ENCODE measurements at regions not wholly inside any gene's neighbourhood (a gene's known extent, or its start where the extent isn't known, plus 50 kb on each side); places are given as distances from the start of the nearest gene placed in this dataset.
A peak's percentile ranks its signal among the peaks of the same experiment; 100 is the strongest.

DNA sequence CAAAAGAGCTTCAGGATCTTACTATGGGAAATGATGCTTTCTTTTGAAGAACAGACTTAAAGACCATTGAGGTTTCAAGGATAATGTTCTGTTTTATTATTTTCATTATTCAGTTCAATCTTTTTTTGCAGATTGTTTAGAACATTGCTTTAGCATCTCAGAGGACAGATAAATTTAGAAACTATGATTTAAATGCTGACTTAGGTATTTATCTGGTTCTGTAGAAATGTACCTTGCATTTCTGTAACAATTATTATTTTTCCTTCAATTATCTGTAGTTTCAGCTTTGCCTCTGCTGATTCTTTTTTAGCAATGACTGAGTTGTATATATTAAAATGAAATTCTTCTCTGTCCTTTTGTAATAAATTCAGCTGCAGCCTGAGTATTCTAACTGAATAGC, 205.4 kb upstream of the PCSK2 start:
- no peak for DNase-seq (ENCODE audit: low spot score)
- TF ChIP-seq, protein P1, sequence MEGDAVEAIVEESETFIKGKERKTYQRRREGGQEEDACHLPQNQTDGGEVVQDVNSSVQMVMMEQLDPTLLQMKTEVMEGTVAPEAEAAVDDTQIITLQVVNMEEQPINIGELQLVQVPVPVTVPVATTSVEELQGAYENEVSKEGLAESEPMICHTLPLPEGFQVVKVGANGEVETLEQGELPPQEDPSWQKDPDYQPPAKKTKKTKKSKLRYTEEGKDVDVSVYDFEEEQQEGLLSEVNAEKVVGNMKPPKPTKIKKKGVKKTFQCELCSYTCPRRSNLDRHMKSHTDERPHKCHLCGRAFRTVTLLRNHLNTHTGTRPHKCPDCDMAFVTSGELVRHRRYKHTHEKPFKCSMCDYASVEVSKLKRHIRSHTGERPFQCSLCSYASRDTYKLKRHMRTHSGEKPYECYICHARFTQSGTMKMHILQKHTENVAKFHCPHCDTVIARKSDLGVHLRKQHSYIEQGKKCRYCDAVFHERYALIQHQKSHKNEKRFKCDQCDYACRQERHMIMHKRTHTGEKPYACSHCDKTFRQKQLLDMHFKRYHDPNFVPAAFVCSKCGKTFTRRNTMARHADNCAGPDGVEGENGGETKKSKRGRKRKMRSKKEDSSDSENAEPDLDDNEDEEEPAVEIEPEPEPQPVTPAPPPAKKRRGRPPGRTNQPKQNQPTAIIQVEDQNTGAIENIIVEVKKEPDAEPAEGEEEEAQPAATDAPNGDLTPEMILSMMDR (IDR thresholded peaks at IDR 0.05): no peak
- no peak for ATAC-seq (ENCODE audit: low FRiP score)

DNA sequence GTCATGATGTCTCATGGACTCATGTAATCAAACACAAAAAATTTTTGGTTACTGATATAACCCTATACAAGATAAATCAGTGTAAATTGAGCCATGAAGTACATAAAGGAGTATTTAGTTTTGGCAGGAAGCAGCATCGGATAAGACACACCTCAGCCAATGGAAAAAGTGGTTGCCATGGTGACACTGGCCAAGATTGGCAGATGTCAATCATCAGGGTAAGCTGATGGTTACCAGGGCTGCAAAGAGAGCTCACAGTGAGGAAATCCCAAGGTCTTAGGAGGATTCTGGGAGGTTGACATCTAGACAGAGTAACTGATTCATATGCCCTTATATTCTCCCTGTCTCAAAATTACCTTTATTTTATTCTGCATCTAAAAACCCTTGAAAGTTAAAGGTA, 203.8 kb upstream of the PCSK2 start:
- ATAC-seq (ENCODE audit: low FRiP score) (no peak), DNase-seq (ENCODE audit: low spot score) (no peak)

DNA sequence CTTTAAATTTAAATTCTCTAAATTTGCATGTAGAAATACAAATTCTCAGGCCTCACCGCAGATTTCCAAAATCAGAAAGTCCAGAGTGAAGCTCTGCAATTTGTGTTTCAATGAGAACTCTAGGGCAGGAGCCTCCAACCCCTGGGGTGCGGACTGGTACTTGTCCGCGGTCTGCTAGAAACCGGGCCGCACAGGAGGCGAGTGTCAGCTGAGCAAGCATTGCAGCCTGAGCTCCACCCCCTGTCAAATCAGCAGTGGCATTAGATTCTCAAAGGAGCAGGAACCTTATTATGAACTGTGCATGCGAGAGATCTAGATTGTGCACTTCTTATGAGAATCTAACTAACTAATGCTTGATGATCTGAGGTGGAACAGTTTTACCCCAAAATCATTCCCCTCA, 203.0 kb upstream of the PCSK2 start:
- ATAC-seq (ENCODE audit: low FRiP score) (no peak), DNase-seq (ENCODE audit: low spot score) (no peak)
- TF ChIP-seq, protein P1 (IDR thresholded peaks at IDR 0.05): no peak

More for the DNA sequence above, 203.8 kb upstream of the PCSK2 start:
- TF ChIP-seq, protein P1 (IDR thresholded peaks at IDR 0.05): no peak

DNA sequence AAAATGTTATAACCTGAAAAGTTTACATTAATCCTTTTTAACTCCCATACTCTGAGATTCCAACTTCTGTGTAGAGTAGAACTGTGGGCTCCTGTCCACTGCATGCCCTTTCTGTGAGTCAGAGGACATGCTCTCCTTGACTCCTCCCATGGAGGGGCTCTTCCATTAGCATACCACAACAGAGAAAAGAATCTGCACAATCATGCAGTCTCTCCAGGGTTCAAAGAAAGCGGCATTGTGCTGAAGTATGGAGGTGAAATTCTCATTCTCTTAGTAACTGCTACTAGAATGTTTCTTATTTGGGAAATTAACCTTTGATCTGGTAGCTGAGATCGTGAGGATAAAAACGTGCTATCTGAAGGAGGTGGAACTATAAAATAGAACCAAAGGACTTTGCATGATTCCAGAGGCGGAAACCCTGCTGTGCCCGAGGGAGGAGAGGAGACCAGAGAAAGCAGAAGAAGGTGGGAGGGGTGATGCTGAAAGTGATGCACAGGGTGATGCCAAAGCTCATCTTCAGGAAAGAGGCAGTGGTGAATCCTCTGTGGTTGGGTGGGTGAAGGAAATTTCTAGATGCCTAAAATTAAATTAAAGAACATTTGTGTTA, 202.2 kb upstream of the PCSK2 start:
- peak; percentile 80 for ATAC-seq (ENCODE audit: low FRiP score)
- TF ChIP-seq, protein P1 (IDR thresholded peaks at IDR 0.05): no peak
- DNase-seq (ENCODE audit: low spot score): no peak

DNA sequence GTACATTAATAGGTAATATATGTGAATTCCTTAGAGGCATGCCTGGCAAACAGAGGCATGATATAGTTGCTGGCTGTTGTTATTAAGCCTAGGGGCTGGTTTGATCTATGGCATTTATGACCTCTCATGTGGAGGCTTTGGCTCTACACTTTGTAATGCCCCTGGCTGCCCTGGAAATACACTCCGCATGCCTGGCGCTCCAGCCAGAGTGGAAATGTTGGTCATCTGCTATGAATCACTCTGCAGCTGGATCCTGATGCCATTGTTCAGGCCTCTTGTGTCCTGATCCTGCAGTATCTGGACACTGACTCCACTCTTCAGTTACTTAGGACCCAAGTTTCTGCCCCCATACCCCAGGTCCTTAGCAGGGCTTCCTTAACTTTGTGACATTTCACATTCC, 200.5 kb upstream of the PCSK2 start:
- TF ChIP-seq, protein P1 (IDR thresholded peaks at IDR 0.05): no peak
- DNase-seq (ENCODE audit: low spot score) (no peak), ATAC-seq (ENCODE audit: low FRiP score) (no peak)

DNA sequence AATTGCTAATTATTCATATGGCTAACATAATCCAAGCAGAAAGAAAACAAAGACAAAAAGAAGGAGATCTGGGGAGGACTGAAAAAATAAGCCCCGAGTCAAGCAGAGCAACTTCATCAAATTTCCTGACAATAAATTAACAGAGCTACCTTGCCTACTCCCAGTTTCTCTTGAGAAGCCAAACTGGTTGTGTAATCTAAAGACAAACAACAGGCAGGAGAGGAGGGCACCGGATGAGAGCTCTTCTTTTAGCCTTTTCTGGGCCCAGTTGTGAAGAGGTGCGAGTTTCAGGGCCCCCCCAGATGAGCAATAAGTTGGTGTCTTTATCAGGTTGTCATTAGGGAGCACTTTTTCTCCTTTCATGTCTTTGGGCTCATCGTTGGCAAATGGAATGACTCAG, 197.1 kb upstream of the PCSK2 start:
- TF ChIP-seq, protein P1 (IDR thresholded peaks at IDR 0.05): no peak
- ATAC-seq (ENCODE audit: low FRiP score) (no peak), DNase-seq (ENCODE audit: low spot score) (no peak)

DNA sequence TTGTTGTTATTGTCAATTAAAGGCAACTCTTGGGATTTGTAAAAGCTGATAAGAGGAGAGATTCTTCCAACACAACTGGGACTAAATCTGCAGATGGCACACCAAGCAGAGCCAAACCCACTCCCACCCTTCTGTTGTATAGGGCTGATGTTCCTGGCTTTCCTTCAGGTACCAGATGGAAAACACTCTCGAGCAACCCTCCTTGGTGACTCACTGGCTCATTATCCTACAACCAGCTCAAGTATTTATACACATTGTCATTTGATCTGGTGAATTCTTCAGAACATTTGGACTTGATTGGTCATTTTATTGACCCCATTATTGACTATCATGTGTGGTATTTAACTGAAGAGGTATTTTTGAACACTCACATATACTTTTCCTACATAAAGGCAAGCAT, 190.3 kb upstream of the PCSK2 start:
- ATAC-seq (ENCODE audit: low FRiP score) (no peak), DNase-seq (ENCODE audit: low spot score) (no peak)
- TF ChIP-seq, protein P1 (IDR thresholded peaks at IDR 0.05): no peak
